Tibial artery (tissue), 4 donors: ENCODE measurements at regions not wholly inside any gene's neighbourhood (a gene's known extent, or its start where the extent isn't known, plus 50 kb on each side); places are given as distances from the start of the nearest gene placed in this dataset.

ENCODE experiments used
- DNase-seq, 2 donors: peaks; one replicate each; pipeline ENCODE4 v3.0.0-alpha.2; 2019
- H3K27ac ChIP-seq, 2 donors: fragments of 200-600 bp; sonication (generic) in 1 of 2; 1 replicate in 1 of 2; 2 replicates in 1 of 2; pipeline ENCODE4 v1.5.1; 2018 to 2019; ENCODE audit warnings: mild to moderate bottlenecking in 1 of 2
- H3K27me3 ChIP-seq, 2 donors: fragments of 200-600 bp; sonication (generic) in 1 of 2; one replicate each; pipeline versions ENCODE4 v1.5.1 to v1.6.0; 2016 to 2019
- H3K36me3 ChIP-seq, 3 donors: fragments of 200-600 bp; sonication (generic) in 2 of 3; one replicate each; pipeline ENCODE4 v1.5.1; 2016 to 2019; ENCODE audit warnings: mild to moderate bottlenecking in 2 of 3
- H3K4me1 ChIP-seq, 4 donors: fragments of 200-600 bp; sonication (generic) in 2 of 4; 1 replicate in 3 of 4; 2 replicates in 1 of 4; pipeline ENCODE4 v1.5.1; 2016 to 2019
- H3K4me3 ChIP-seq, 2 donors: fragments of 200-600 bp; sonication (generic) in 1 of 2; 1 replicate in 1 of 2; 2 replicates in 1 of 2; pipeline ENCODE4 v1.5.1; 2018 to 2019; ENCODE audit warnings: mild to moderate bottlenecking in 2 of 2
- H3K9me3 ChIP-seq, 3 donors: fragments of 200-600 bp; sonication (generic) in 1 of 3; one replicate each; pipeline ENCODE4 v1.5.1; 2016 to 2019
- CTCF ChIP-seq, 2 experiments: fragments of 200-600 bp in 1 of 2; fragments of 450-650 bp in 1 of 2; IDR thresholded peaks; one replicate each; pipeline ENCODE4 v1.5.1; 2017 to 2019; ENCODE audit warnings: antibody characterized with exemption in 2 of 2, mild to moderate bottlenecking in 1 of 2, moderate library complexity in 1 of 2
- intact Hi-C: fragments of 100-400 bp; cut with DNase I; formaldehyde crosslinking; loops from one replicate; pipeline ENCODE4 v1.15.0; 2023; ENCODE audit warnings: low total_unique reads

GRCh38 chr2:220704081-220704480 is 868.0 kb downstream of the EPHA4 start:
- no peak for DNase-seq
- intact Hi-C loops, result no loop called here
- Histone ChIP-seq H3K9me3 (peaks cover 0 to 6% (median 0%) of the 10 kb centered on the region in 3 donors), H3K27me3 (no peaks in the 10 kb centered on the region), H3K4me3 (no peak overlapping the region), H3K27ac (no peak overlapping the region), H3K36me3 (no peaks in the 10 kb centered on the region), H3K4me1 (no peaks in the 10 kb centered on the region)
- no peak for TF ChIP-seq CTCF (IDR thresholded peaks at IDR 0.05)

- Histone ChIP-seq H3K9me3 (peaks cover 0 to 6% (median 0%) of the 10 kb centered on the region in 3 donors), H3K27ac (no peak overlapping the region), H3K4me1 (no peaks in the 10 kb centered on the region), H3K36me3 (no peaks in the 10 kb centered on the region), H3K27me3 (no peaks in the 10 kb centered on the region), H3K4me3 (no peak overlapping the region)
- no peak for TF ChIP-seq CTCF (IDR thresholded peaks at IDR 0.05)
- intact Hi-C loops, result no loop called here
- DNase-seq, result no peak
Measured at GRCh38 chr2:220704810-220705209, 867.3 kb downstream of the EPHA4 start.

GRCh38 chr2:220705678-220706077 is 866.4 kb downstream of the EPHA4 start:
- intact Hi-C loops, result no loop called here
- H3K4me1 ChIP-seq, result no peaks in the 10 kb centered on the region
- no peaks in the 10 kb centered on the region for H3K36me3 ChIP-seq
- H3K27me3 ChIP-seq, result no peaks in the 10 kb centered on the region
- peaks cover 0 to 5% (median 0%) of the 10 kb centered on the region in 3 donors for H3K9me3 ChIP-seq
- TF ChIP-seq CTCF (IDR thresholded peaks at IDR 0.05), result no peak
- no peak overlapping the region for H3K4me3 ChIP-seq
- no peak overlapping the region for H3K27ac ChIP-seq
- DNase-seq, result no peak

- no peak overlapping the region for H3K27ac ChIP-seq
- DNase-seq, result no peak
- H3K27me3 ChIP-seq, result no peaks in the 10 kb centered on the region
- TF ChIP-seq CTCF (IDR thresholded peaks at IDR 0.05), result no peak
- no peaks in the 10 kb centered on the region for H3K9me3 ChIP-seq
- H3K36me3 ChIP-seq, result no peaks in the 10 kb centered on the region
- no peaks in the 10 kb centered on the region for H3K4me1 ChIP-seq
- no peak overlapping the region for H3K4me3 ChIP-seq
- intact Hi-C loops, result no loop called here
Measured at GRCh38 chr2:220707261-220707660, 864.8 kb downstream of the EPHA4 start.

- no peaks in the 10 kb centered on the region for H3K9me3 ChIP-seq
- H3K36me3 ChIP-seq, result no peaks in the 10 kb centered on the region
- H3K4me1 ChIP-seq, result no peaks in the 10 kb centered on the region
- H3K4me3 ChIP-seq, result no peak overlapping the region
- TF ChIP-seq CTCF (IDR thresholded peaks at IDR 0.05), result no peak
- intact Hi-C loops, result no loop called here
- no peaks in the 10 kb centered on the region for H3K27me3 ChIP-seq
- no peak for DNase-seq
- H3K27ac ChIP-seq, result no peak overlapping the region
Measured at GRCh38 chr2:220708366-220708765, 863.7 kb downstream of the EPHA4 start.

- Histone ChIP-seq H3K27me3 (no peaks in the 10 kb centered on the region), H3K4me1 (no peaks in the 10 kb centered on the region), H3K27ac (no peak overlapping the region), H3K9me3 (no peaks in the 10 kb centered on the region), H3K36me3 (no peaks in the 10 kb centered on the region), H3K4me3 (no peak overlapping the region)
- no peak for DNase-seq
- TF ChIP-seq CTCF (IDR thresholded peaks at IDR 0.05), result no peak
- intact Hi-C loops, result no loop called here
Measured at GRCh38 chr2:220717283-220717682, 854.8 kb downstream of the EPHA4 start.
